ENCODE measurements at regions not wholly inside any gene's neighbourhood (a gene's known extent, or its start where the extent isn't known, plus 50 kb on each side); places are given as distances from the start of the nearest gene placed in this dataset.
"Not testable (repeated sequence)": the region's sequence is repeated elsewhere in the genome, so short reads cannot be mapped to it uniquely, and the experiment has no call there.

GRCh38 chr1:221549815-221550214 is 192.1 kb downstream of the DUSP10 start:
- no peak for FAIRE-seq
- H3K4me2 ChIP-seq (ENCODE audit: low read depth, low read length) = no peak overlapping the region
- H4K20me1 ChIP-seq (ENCODE audit: insufficient read depth, low read length) = no peaks in the 10 kb centered on the region
- no peak for ATAC-seq
- H3K9ac ChIP-seq (ENCODE audit: insufficient read depth, low read depth, low read length) = no peak overlapping the region
- no peaks in the 10 kb centered on the region for H3K79me2 ChIP-seq (ENCODE audit: insufficient read depth, low read length)
- no peak overlapping the region for H2AFZ ChIP-seq (ENCODE audit: low read length)
- TF ChIP-seq NR3C1 (CRISPR knock-in tag; IDR thresholded peaks at IDR 0.05) = no peak
- no peak for TF ChIP-seq MAF1 (CRISPR knock-in tag; IDR thresholded peaks at IDR 0.05; ENCODE audit: borderline replicate concordance)
- no peak for TF ChIP-seq ZNF766 (CRISPR knock-in tag; IDR thresholded peaks at IDR 0.05; ENCODE audit: borderline replicate concordance)
- no peak for TF ChIP-seq EED (CRISPR knock-in tag; IDR thresholded peaks at IDR 0.05)
- no peak for TF ChIP-seq NONO (IDR thresholded peaks at IDR 0.05)
- no peak for TF ChIP-seq NONO (CRISPR knock-in tag; conservative IDR thresholded peaks at IDR 0.05)
- TF ChIP-seq HES4 (CRISPR knock-in tag; IDR thresholded peaks at IDR 0.05; ENCODE audit: borderline replicate concordance) = no peak
- TF ChIP-seq ZNF546 (CRISPR knock-in tag; conservative IDR thresholded peaks at IDR 0.05) = no peak
- no peak for TF ChIP-seq SKIL (CRISPR knock-in tag; IDR thresholded peaks at IDR 0.05; ENCODE audit: borderline replicate concordance)
- no peak for TF ChIP-seq ZNF263 (CRISPR knock-in tag; IDR thresholded peaks at IDR 0.05)
- no peak for TF ChIP-seq AGO1 (IDR thresholded peaks at IDR 0.05; ENCODE audit: low read depth, low read length, poor library complexity, severe bottlenecking)
- no peak for TF ChIP-seq ZMAT3 (CRISPR knock-in tag; conservative IDR thresholded peaks at IDR 0.05)
- TF ChIP-seq, protein P1, sequence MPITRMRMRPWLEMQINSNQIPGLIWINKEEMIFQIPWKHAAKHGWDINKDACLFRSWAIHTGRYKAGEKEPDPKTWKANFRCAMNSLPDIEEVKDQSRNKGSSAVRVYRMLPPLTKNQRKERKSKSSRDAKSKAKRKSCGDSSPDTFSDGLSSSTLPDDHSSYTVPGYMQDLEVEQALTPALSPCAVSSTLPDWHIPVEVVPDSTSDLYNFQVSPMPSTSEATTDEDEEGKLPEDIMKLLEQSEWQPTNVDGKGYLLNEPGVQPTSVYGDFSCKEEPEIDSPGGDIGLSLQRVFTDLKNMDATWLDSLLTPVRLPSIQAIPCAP (CRISPR knock-in tag; IDR thresholded peaks at IDR 0.05; ENCODE audit: low read depth) = no peak
- TF ChIP-seq ZNF17 (CRISPR knock-in tag; IDR thresholded peaks at IDR 0.05) = no peak
- TF ChIP-seq CEBPG (CRISPR knock-in tag; IDR thresholded peaks at IDR 0.05) = no peak
- TF ChIP-seq MED1 (CRISPR knock-in tag; IDR thresholded peaks at IDR 0.05) = no peak
- no peak for TF ChIP-seq ZNF891 (CRISPR knock-in tag; IDR thresholded peaks at IDR 0.05)
- H3K9me3 ChIP-seq (ENCODE audit: low read length) = no peaks in the 10 kb centered on the region
- H3K36me3 ChIP-seq (replicated peaks in 1 of 2; ENCODE audit: control insufficient read depth in 1 of 2, insufficient read depth in 2 of 2, low read length in 2 of 2) = no peaks in the 10 kb centered on the region
- BruUV-seq (replicated peaks) = no TSS peak
- POLR2A ChIA-PET = no interaction called here
- in situ Hi-C loops (cut with HindIII; ENCODE audit: extremely low pct_ligation_motif_present, low pct_unique_long_range_greater_than_20kb) = loop anchor here (10.0 kb wide), 1 partner anchor 465 kb away; no protein-coding TSS in a partner anchor
- DNase-seq (ENCODE audit: low spot score) = no peak
- intact Hi-C loops (cut with micrococcal nuclease; ENCODE audit: unreplicated experiment) = loop anchor here (10.0 kb wide), 1 partner anchor 195 kb away; the partner anchor contains the start of gene DUSP10
- H3K27me3 ChIP-seq (ENCODE audit: control insufficient read depth in 1 of 2, insufficient read depth in 2 of 2, low read length in 2 of 2) = no peaks in the 10 kb centered on the region
- no peak overlapping the region for H3K27ac ChIP-seq (ENCODE audit: extremely low read length, insufficient read depth, low read length)
- H3K4me1 ChIP-seq (ENCODE audit: insufficient read depth, low read length) = no peaks in the 10 kb centered on the region
- H3K4me3 ChIP-seq (replicated peaks in 1 of 3; ENCODE audit: insufficient read depth in 1 of 3, low read depth in 2 of 3, low read length in 3 of 3) = no peak overlapping the region
- CTCF ChIA-PET (ENCODE audit: low intra/inter-chr PET ratio, low total read pairs) = no interaction called here

DNA sequence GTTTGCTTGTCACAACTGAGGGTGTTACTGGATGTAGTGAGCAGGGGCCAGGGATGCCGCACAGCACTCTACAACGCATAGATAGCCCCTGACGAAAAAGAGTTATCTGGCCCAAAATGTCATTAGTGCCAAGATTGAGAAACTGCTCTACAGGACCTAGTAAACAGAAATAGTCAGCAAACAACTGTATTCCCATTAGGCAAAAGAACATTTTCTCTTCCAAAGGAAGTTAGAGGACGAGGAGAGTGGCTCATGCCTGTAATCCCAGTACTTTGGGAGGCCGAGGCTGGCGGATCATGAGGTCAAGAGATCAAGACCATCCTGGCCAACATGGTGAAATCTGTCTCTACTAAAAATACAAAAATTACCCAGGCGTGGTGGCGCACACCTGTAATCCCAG is 189.1 kb downstream of the DUSP10 start:
- POLR2A ChIA-PET; H3K27ac ChIP-seq (ENCODE audit: extremely low read length, insufficient read depth, low read length); FAIRE-seq; H4K20me1 ChIP-seq (ENCODE audit: insufficient read depth, low read length); H3K4me1 ChIP-seq (ENCODE audit: insufficient read depth, low read length); ATAC-seq; H3K79me2 ChIP-seq (ENCODE audit: insufficient read depth, low read length); intact Hi-C loops (cut with micrococcal nuclease; ENCODE audit: unreplicated experiment); in situ Hi-C loops (cut with HindIII; ENCODE audit: extremely low pct_ligation_motif_present, low pct_unique_long_range_greater_than_20kb); H3K36me3 ChIP-seq (replicated peaks in 1 of 2; ENCODE audit: control insufficient read depth in 1 of 2, insufficient read depth in 2 of 2, low read length in 2 of 2); H3K4me3 ChIP-seq (replicated peaks in 1 of 3; ENCODE audit: insufficient read depth in 1 of 3, low read depth in 2 of 3, low read length in 3 of 3); H3K9ac ChIP-seq (ENCODE audit: insufficient read depth, low read depth, low read length); BruUV-seq (replicated peaks); H2AFZ ChIP-seq (ENCODE audit: low read length); H3K9me3 ChIP-seq (ENCODE audit: low read length); H3K27me3 ChIP-seq (ENCODE audit: control insufficient read depth in 1 of 2, insufficient read depth in 2 of 2, low read length in 2 of 2); DNase-seq (ENCODE audit: low spot score); CTCF ChIA-PET (ENCODE audit: low intra/inter-chr PET ratio, low total read pairs); H3K4me2 ChIP-seq (ENCODE audit: low read depth, low read length): not testable (repeated sequence)
- WGBS (ENCODE audit: low lambda C conversion rate) = 45% methylated on average over 8 of the region's 8 CpGs

All from HepG2 (cell line).